HepG2 (cell line): ENCODE measurements at regions not wholly inside any gene's neighbourhood (a gene's known extent, or its start where the extent isn't known, plus 50 kb on each side); places are given as distances from the start of the nearest gene placed in this dataset.
A peak's percentile ranks its signal among the peaks of the same experiment; 100 is the strongest.

Experiments used
- ATAC-seq: fragments of 200-7000 bp; cut with Tn5 transposase; 3 replicates; pipeline ENCODE4 v1.9.1; 2020; ENCODE audit warnings: mild to moderate bottlenecking, moderate library complexity
- BruUV-seq: library from RNA; stranded (reverse); fragments of 400-500 nt; replicated peaks from 2 replicates; lab custom pipeline; 2021; lab: Mats Ljungman, UMichigan
- CTCF ChIA-PET: fragments of 300-600 bp; formaldehyde crosslinking; extraction: SDS; loops from one replicate; lab custom pipeline; 2021; ENCODE audit warnings: low total read pairs, inconsistent platforms, low intra/inter-chr PET ratio; lab: Yijun Ruan, JAX
- POLR2A ChIA-PET: fragments of 350-600 bp; sonication (Branson Sonifier 250); formaldehyde crosslinking; loops from one replicate; lab custom pipeline; 2020; ENCODE audit warnings: antibody characterized with exemption, inconsistent platforms; lab: Yijun Ruan, JAX
- DNase-seq: peaks from one replicate; pipeline ENCODE4 v3.0.0-alpha.2; 2015; ENCODE audit warnings: low spot score
- FAIRE-seq: peaks from 3 replicates; lab custom pipeline; 2011; peaks lifted over from hg19 to GRCh38; lab: Jason Lieb, UNC
- H2AFZ ChIP-seq: one replicate; pipeline ENCODE4 v1.6.1; 2011; ENCODE audit warnings: low read length, inconsistent platforms
- H3K27ac ChIP-seq: fragments of 300-600 bp; 3 replicates; pipeline ENCODE4 v1.8.0; 2011; ENCODE audit warnings: mixed run types, mild to moderate bottlenecking, mixed read lengths, low read length, inconsistent platforms; ENCODE audit not compliant: insufficient read depth; ENCODE audit errors: extremely low read length
- H3K27me3 ChIP-seq, 2 experiments: fragments of 200-600 bp in 1 of 2; 2 replicates in 1 of 2; 3 replicates in 1 of 2; pipeline versions ENCODE4 v1.6.0 to v1.8.0; 2011; ENCODE audit warnings: low read length in 2 of 2, mild to moderate bottlenecking in 2 of 2, moderate library complexity in 2 of 2, inconsistent platforms in 1 of 2; ENCODE audit not compliant: insufficient read depth in 2 of 2, control insufficient read depth in 1 of 2
- H3K36me3 ChIP-seq, 2 experiments: fragments of 200-600 bp in 1 of 2; replicated peaks in 1 of 2; 2 replicates in 1 of 2; 3 replicates in 1 of 2; pipeline versions ENCODE4 v1.5.1 to v1.8.0; 2011; ENCODE audit warnings: low read length in 2 of 2, inconsistent platforms in 1 of 2; ENCODE audit not compliant: insufficient read depth in 2 of 2, control insufficient read depth in 1 of 2
- H3K4me1 ChIP-seq: 2 replicates; pipeline ENCODE4 v1.5.1; 2012; ENCODE audit warnings: low read length, inconsistent platforms; ENCODE audit not compliant: insufficient read depth
- H3K4me2 ChIP-seq: 2 replicates; pipeline ENCODE4 v1.6.0; 2011; ENCODE audit warnings: low read depth, low read length, inconsistent platforms
- H3K4me3 ChIP-seq, 3 experiments: fragments of 200-600 bp in 1 of 3; sonication (generic), shearing (Covaris generic) in 1 of 3; replicated peaks in 1 of 3; 2 replicates each; pipeline ENCODE4 v1.5.1; 2011 to 2016; ENCODE audit warnings: low read length in 3 of 3, inconsistent platforms in 2 of 3, low read depth in 2 of 3, mild to moderate bottlenecking in 2 of 3, control low read depth in 1 of 3, mixed read lengths in 1 of 3; ENCODE audit not compliant: insufficient read depth in 1 of 3
- H3K79me2 ChIP-seq: one replicate; pipeline ENCODE4 v1.6.1; 2011; ENCODE audit warnings: low read length, inconsistent platforms; ENCODE audit not compliant: insufficient read depth
- H3K9ac ChIP-seq: 2 replicates; pipeline ENCODE4 v1.6.0; 2011; ENCODE audit warnings: mild to moderate bottlenecking, low read depth, low read length, inconsistent platforms; ENCODE audit not compliant: insufficient read depth
- H3K9me3 ChIP-seq: 2 replicates; pipeline ENCODE4 v1.5.1; 2012; ENCODE audit warnings: mild to moderate bottlenecking, low read length
- H4K20me1 ChIP-seq: 2 replicates; pipeline ENCODE4 v1.6.0; 2011; ENCODE audit warnings: inconsistent platforms, mild to moderate bottlenecking, low read length, moderate library complexity; ENCODE audit not compliant: insufficient read depth
- HHEX ChIP-seq: IDR thresholded peaks from 2 replicates; pipeline ENCODE4 v1.6.1; 2016; ENCODE audit warnings: control low read depth
- PHF21A ChIP-seq: sonication (generic); formaldehyde crosslinking; IDR thresholded peaks from 2 replicates; pipeline ENCODE4 v1.5.0; 2020; ENCODE audit warnings: mild to moderate bottlenecking, missing genetic modification reagents
- SAP130 ChIP-seq: IDR thresholded peaks from 2 replicates; pipeline ENCODE4 v1.6.1; 2016; ENCODE audit warnings: low read depth
- SMAD3 ChIP-seq: sonication (generic); formaldehyde crosslinking; IDR thresholded peaks from 2 replicates; pipeline ENCODE4 v1.4.0; 2020; ENCODE audit warnings: missing genetic modification reagents
- SOX13 ChIP-seq, 3 experiments: fragments of 450-650 bp in 1 of 3; sonication (generic) in 1 of 3; formaldehyde crosslinking in 1 of 3; IDR thresholded peaks in 2 of 3; conservative IDR thresholded peaks in 1 of 3; 2 replicates each; pipeline versions ENCODE4 v1.5.0 to v1.6.1; 2016 to 2020; ENCODE audit warnings: antibody characterized with exemption in 1 of 3, mild to moderate bottlenecking in 1 of 3, missing compliant biosample characterization in 1 of 3, missing genetic modification reagents in 1 of 3, moderate library complexity in 1 of 3
- SRSF1 ChIP-seq: fragments of 200-400 bp; formaldehyde crosslinking; optimal IDR thresholded peaks from 2 replicates; pipeline ENCODE3; 2017; ENCODE audit warnings: mild to moderate bottlenecking, low read depth, low read length, moderate library complexity
- TCF7 ChIP-seq: sonication (generic); IDR thresholded peaks from 2 replicates; pipeline ENCODE4 v1.6.1; 2016; ENCODE audit warnings: antibody characterized with exemption, low read depth
- ZBTB7B ChIP-seq: sonication (generic); formaldehyde crosslinking; IDR thresholded peaks from 2 replicates; pipeline ENCODE4 v1.4.0; 2020; ENCODE audit warnings: missing genetic modification reagents
- ZMYM4 ChIP-seq: sonication (generic); formaldehyde crosslinking; IDR thresholded peaks from 2 replicates; pipeline ENCODE4 v1.8.1; 2023; ENCODE audit warnings: mild to moderate bottlenecking, missing genetic modification reagents
- WGBS: methylation state at CpG from one replicate; pipeline ENCODE4 v1.1.6; 2017; ENCODE audit warnings: low lambda C conversion rate; 5-methylcytosine and 5-hydroxymethylcytosine counted together
- in situ Hi-C: cut with HindIII; loops from 2 replicates; pipeline ENCODE4 v1.10.0; 2017; ENCODE audit warnings: low pct_unique_long_range_greater_than_20kb; ENCODE audit not compliant: extremely low pct_ligation_motif_present
- intact Hi-C: fragments of 100-400 bp; cut with micrococcal nuclease; formaldehyde crosslinking; loops from one replicate; pipeline ENCODE4 v1.10.0; 2022; ENCODE audit not compliant: unreplicated experiment
- TF ChIP-seq, protein P1 (sequence below): sonication (generic); formaldehyde crosslinking; IDR thresholded peaks from 2 replicates; pipeline ENCODE4 v1.4.0; 2020; ENCODE audit warnings: missing genetic modification reagents, borderline replicate concordance
- TF ChIP-seq, protein P2 (sequence below): sonication (generic); formaldehyde crosslinking; IDR thresholded peaks from 2 replicates; pipeline ENCODE4 v1.5.0; 2020; ENCODE audit warnings: missing genetic modification reagents

DNA sequence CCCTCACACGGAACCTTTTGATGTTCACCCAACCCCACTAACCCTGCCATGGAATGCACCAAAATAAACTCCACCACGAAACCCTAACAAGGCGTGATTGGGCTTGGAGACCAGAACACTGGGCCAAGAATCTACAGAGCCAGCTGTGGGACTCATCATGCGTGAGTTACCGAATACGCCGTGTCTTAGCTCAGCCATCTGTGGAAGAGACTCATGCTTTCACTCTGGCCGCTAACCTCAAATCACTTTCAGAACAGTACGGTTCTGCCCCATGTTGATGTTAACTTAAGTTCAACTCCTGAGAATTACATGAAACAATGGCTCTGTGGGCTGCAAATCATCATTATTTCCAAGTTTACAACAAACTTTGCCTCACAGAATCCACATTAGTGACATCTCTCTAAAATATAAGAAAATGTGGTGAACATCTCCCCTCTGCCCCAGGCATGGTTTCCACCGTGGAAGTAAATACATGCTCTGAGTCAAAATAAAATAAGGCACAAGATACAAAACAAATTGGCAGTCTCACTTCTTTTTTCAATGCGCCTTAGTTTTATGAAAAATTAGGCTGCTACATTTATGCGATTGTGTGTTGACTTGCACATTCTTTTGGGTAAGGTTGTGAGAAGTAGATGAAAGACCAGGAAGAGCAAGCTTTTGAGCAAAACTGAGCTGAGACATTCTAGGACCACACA is 308.9 kb upstream of the EXOC2 start:
- intact Hi-C loops = no loop called here
- Histone ChIP-seq H3K27ac (no peak overlapping the region), H3K9ac (no peak overlapping the region)
- BruUV-seq = no TSS peak
- TF ChIP-seq, protein P1, sequence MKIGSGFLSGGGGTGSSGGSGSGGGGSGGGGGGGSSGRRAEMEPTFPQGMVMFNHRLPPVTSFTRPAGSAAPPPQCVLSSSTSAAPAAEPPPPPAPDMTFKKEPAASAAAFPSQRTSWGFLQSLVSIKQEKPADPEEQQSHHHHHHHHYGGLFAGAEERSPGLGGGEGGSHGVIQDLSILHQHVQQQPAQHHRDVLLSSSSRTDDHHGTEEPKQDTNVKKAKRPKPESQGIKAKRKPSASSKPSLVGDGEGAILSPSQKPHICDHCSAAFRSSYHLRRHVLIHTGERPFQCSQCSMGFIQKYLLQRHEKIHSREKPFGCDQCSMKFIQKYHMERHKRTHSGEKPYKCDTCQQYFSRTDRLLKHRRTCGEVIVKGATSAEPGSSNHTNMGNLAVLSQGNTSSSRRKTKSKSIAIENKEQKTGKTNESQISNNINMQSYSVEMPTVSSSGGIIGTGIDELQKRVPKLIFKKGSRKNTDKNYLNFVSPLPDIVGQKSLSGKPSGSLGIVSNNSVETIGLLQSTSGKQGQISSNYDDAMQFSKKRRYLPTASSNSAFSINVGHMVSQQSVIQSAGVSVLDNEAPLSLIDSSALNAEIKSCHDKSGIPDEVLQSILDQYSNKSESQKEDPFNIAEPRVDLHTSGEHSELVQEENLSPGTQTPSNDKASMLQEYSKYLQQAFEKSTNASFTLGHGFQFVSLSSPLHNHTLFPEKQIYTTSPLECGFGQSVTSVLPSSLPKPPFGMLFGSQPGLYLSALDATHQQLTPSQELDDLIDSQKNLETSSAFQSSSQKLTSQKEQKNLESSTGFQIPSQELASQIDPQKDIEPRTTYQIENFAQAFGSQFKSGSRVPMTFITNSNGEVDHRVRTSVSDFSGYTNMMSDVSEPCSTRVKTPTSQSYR (CRISPR knock-in tag) = no peak
- TF ChIP-seq, all 625 proteins: peak for 0
- no peaks in the 10 kb centered on the region for H3K36me3 ChIP-seq
- DNase-seq (no peak), ATAC-seq (no peak), FAIRE-seq (no peak)
- H3K9me3 ChIP-seq = no peaks in the 10 kb centered on the region
- peaks cover 25% of the 10 kb centered on the region for H3K4me1 ChIP-seq
- no peak overlapping the region for H3K4me2 ChIP-seq
- in situ Hi-C loops = no loop called here
- 81% methylated on average over 12 of the region's 12 CpGs for WGBS
- no peak overlapping the region for H2AFZ ChIP-seq
- H3K27me3 ChIP-seq = no peaks in the 10 kb centered on the region
- CTCF ChIA-PET = no interaction called here
- POLR2A ChIA-PET = no interaction called here
- no peaks in the 10 kb centered on the region for H3K79me2 ChIP-seq
- H3K4me3 ChIP-seq = no peak overlapping the region
- no peaks in the 10 kb centered on the region for H4K20me1 ChIP-seq

DNA sequence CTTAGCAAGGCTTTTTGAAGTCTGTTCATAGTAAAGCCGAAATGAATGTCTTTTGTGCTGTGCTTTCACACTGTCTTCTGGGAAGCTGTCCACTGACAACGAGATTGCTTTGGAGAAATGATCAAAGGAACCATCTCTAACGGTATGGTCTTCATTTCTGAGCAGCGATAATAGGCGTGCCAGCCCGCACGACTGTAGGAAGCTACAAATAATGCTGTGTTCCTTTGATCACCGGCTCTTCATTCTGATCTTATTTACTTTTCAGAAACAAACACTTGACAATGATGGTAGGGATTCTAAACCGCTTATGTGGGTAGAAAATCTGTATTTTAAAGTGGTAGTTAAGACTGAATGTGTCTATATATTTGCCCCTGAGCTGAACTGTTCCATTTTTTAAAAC is 306.6 kb upstream of the EXOC2 start:
- CTCF ChIA-PET = no interaction called here
- WGBS = 21% methylated on average over 9 of the region's 9 CpGs
- BruUV-seq = no TSS peak
- TF ChIP-seq HHEX = no peak
- TF ChIP-seq ZMYM4 (CRISPR knock-in tag) = no peak
- no peak for TF ChIP-seq ZBTB7B (CRISPR knock-in tag)
- TF ChIP-seq SAP130 (CRISPR knock-in tag) = peak; percentile 14; the same call in 1 of the 2 replicates
- TF ChIP-seq SRSF1 = no peak
- TF ChIP-seq, protein P2, sequence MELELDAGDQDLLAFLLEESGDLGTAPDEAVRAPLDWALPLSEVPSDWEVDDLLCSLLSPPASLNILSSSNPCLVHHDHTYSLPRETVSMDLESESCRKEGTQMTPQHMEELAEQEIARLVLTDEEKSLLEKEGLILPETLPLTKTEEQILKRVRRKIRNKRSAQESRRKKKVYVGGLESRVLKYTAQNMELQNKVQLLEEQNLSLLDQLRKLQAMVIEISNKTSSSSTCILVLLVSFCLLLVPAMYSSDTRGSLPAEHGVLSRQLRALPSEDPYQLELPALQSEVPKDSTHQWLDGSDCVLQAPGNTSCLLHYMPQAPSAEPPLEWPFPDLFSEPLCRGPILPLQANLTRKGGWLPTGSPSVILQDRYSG = no peak
- TF ChIP-seq TCF7 = peak; percentile 86
- no peak; the same call in 1 of the 2 replicates for TF ChIP-seq SOX13 (IDR thresholded peaks at IDR 0.05)
- peak in 1 of 2 experiments; percentile 81; a peak in 2 of 4 replicates for TF ChIP-seq SOX13 (CRISPR knock-in tag; conservative IDR thresholded peaks at IDR 0.05 in 1 of 2, IDR thresholded peaks at IDR 0.05 in 1 of 2)
- no peak for TF ChIP-seq SMAD3 (CRISPR knock-in tag)
- no peak for TF ChIP-seq PHF21A (CRISPR knock-in tag)

More for the DNA sequence above, 306.6 kb upstream of the EXOC2 start:
- Histone ChIP-seq H3K36me3 (no peaks in the 10 kb centered on the region), H3K4me1 (peaks cover 36% of the 10 kb centered on the region), H3K27ac (no peak overlapping the region), H3K9ac (no peak overlapping the region), H3K27me3 (no peaks in the 10 kb centered on the region), H3K79me2 (no peaks in the 10 kb centered on the region), H3K9me3 (no peaks in the 10 kb centered on the region), H2AFZ (peak overlapping the region; percentile 34), H3K4me3 (no peak overlapping the region), H4K20me1 (no peaks in the 10 kb centered on the region), H3K4me2 (peak overlapping the region; percentile 59)
- in situ Hi-C loops = no loop called here
- ATAC-seq = no peak; the same call in 2 of the 3 replicates
- FAIRE-seq = no peak
- peak; percentile 57 for DNase-seq
- POLR2A ChIA-PET = no interaction called here
- intact Hi-C loops = no loop called here
